Brain microvascular endothelial cell (primary cell): ENCODE measurements at regions not wholly inside any gene's neighbourhood (a gene's known extent, or its start where the extent isn't known, plus 50 kb on each side); places are given as distances from the start of the nearest gene placed in this dataset.

Experiments used
- DNase-seq: peaks from one replicate; pipeline ENCODE4 v3.0.0-alpha.2; 2020
- H3K27ac ChIP-seq: fragments of 250-450 bp; sonication (Bioruptor Pico); 2 replicates; pipeline ENCODE4 v1.5.1; 2020; ENCODE audit warnings: mild to moderate bottlenecking, moderate library complexity
- H3K27me3 ChIP-seq: fragments of 250-450 bp; sonication (Bioruptor Pico); replicated peaks from 2 replicates; pipeline ENCODE4 v1.5.1; 2020; ENCODE audit warnings: mild to moderate bottlenecking
- H3K36me3 ChIP-seq: fragments of 250-450 bp; sonication (Bioruptor Pico); replicated peaks from 2 replicates; pipeline ENCODE4 v1.5.1; 2020; ENCODE audit warnings: mild to moderate bottlenecking
- H3K4me3 ChIP-seq: 2 replicates; pipeline ENCODE4 v1.5.1; 2011; ENCODE audit warnings: low read depth, mild to moderate bottlenecking, control low read depth, low read length, moderate library complexity
- CTCF ChIP-seq: IDR thresholded peaks from 2 replicates; pipeline ENCODE4 v1.5.1; 2011; ENCODE audit warnings: low read depth, mild to moderate bottlenecking, moderate library complexity, low read length, control low read depth, inconsistent platforms; ENCODE audit errors: missing control alignments
- in situ Hi-C: cut with HindIII; loops from 2 replicates; pipeline ENCODE4 v1.10.0; 2017; ENCODE audit warnings: low sequenced_read_pairs, low pct_ligation_motif_present

- TF ChIP-seq CTCF, result no peak
- in situ Hi-C loops, result no loop called here
- no peak for DNase-seq
Observed at GRCh38 chr6:19083801-19084200, 696.7 kb downstream of the RNF144B start.

GRCh38 chr6:19086480-19086879 lies 699.3 kb downstream of the RNF144B start:
- Histone ChIP-seq H3K4me3 (no peak overlapping the region), H3K36me3 (no peaks in the 10 kb centered on the region), H3K27me3 (no peaks in the 10 kb centered on the region), H3K27ac (no peak overlapping the region)
- no peak for DNase-seq
- no peak for TF ChIP-seq CTCF
- in situ Hi-C loops, result no loop called here

More at GRCh38 chr6:19083801-19084200, 696.7 kb downstream of the RNF144B start:
- Histone ChIP-seq H3K36me3 (no peaks in the 10 kb centered on the region), H3K4me3 (no peak overlapping the region), H3K27me3 (no peaks in the 10 kb centered on the region), H3K27ac (no peak overlapping the region)

GRCh38 chr6:19087296-19087695 lies 700.1 kb downstream of the RNF144B start:
- DNase-seq, result no peak
- H3K36me3 ChIP-seq, result no peaks in the 10 kb centered on the region
- H3K4me3 ChIP-seq, result no peak overlapping the region
- TF ChIP-seq CTCF, result no peak
- H3K27ac ChIP-seq, result no peak overlapping the region
- in situ Hi-C loops, result no loop called here
- no peaks in the 10 kb centered on the region for H3K27me3 ChIP-seq

- no peak overlapping the region for H3K27ac ChIP-seq
- TF ChIP-seq CTCF, result no peak
- in situ Hi-C loops, result no loop called here
- no peaks in the 10 kb centered on the region for H3K27me3 ChIP-seq
- H3K36me3 ChIP-seq, result no peaks in the 10 kb centered on the region
- DNase-seq, result no peak
- no peak overlapping the region for H3K4me3 ChIP-seq
Observed at GRCh38 chr6:19087897-19088296, 700.7 kb downstream of the RNF144B start.

- Histone ChIP-seq H3K4me3 (no peak overlapping the region), H3K27me3 (no peaks in the 10 kb centered on the region), H3K36me3 (no peaks in the 10 kb centered on the region), H3K27ac (no peak overlapping the region)
- in situ Hi-C loops, result no loop called here
- TF ChIP-seq CTCF, result no peak
- no peak for DNase-seq
Observed at GRCh38 chr6:19100752-19101151, 713.6 kb downstream of the RNF144B start.

- Histone ChIP-seq H3K27me3 (no peaks in the 10 kb centered on the region), H3K4me3 (no peak overlapping the region), H3K27ac (no peak overlapping the region), H3K36me3 (no peaks in the 10 kb centered on the region)
- no peak for DNase-seq
- in situ Hi-C loops, result no loop called here
- TF ChIP-seq CTCF, result no peak
Observed at GRCh38 chr6:19102936-19103335, 715.8 kb downstream of the RNF144B start.
